NCI-H446 treated with DMSO at 0.1 percent for 48 hours (cell line): ENCODE measurements at regions not wholly inside any gene's neighbourhood (a gene's known extent, or its start where the extent isn't known, plus 50 kb on each side); places are given as distances from the start of the nearest gene placed in this dataset.
"Not testable (repeated sequence)": the region's sequence is repeated elsewhere in the genome, so short reads cannot be mapped to it uniquely, and the experiment has no call there.

Source experiments
- DNase-seq: peaks from one replicate; lab custom pipeline; 2025; lab: John Stamatoyannopoulos, UW

GRCh38 chr14:58887931-58888330 lies 250.2 kb downstream of the DACT1 start:
- no peak for DNase-seq

- DNase-seq, result no peak
Observed at GRCh38 chr14:58898655-58899316, 261.0 kb downstream of the DACT1 start.

DNA sequence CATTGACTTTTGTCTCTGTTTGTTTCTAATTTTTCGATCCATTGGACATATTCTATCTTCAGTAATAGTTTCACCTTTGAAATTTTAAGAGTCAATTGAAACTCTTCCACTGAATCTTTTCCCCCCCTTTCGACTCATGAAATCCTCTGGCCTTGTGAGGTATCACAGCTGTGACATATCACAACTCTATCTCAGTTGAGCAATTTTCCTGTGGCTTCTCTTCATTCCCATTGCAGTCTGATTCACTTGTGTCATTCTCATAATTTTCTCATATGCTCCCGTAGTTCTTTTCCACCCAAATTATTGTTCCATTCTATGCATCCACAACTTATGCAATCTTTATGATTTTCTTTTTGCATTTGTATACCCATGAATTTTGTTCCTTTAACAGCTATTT lies 261.6 kb downstream of the DACT1 start:
- DNase-seq, result no peak

GRCh38 chr14:58901826-58902225 lies 264.1 kb downstream of the DACT1 start:
- DNase-seq, result no peak

DNA sequence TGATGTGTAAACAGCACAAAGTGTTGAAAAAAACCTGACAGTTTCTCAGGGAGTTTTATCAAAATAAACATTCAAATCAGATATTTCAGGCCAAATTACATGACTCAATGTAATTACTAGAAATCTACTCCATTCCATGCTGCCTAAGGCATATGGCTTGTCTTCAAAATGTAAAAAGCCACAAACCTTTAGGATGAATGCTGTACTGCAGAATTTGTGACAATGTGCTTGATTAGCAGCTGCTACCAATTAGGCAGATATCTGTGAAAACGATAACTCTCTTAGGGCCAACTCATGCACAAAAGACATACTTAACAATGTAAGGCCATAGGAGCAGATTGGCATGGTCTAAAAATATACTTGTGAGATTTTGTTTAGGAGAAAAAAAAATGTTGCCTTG lies 267.0 kb downstream of the DACT1 start:
- DNase-seq, result no peak

GRCh38 chr14:58907803-58908202 lies 270.0 kb downstream of the DACT1 start:
- no peak for DNase-seq

GRCh38 chr14:58912287-58912686 lies 274.5 kb downstream of the DACT1 start:
- DNase-seq, result no peak

- no peak for DNase-seq
Observed at GRCh38 chr14:58912799-58913432, 275.2 kb downstream of the DACT1 start.

DNA sequence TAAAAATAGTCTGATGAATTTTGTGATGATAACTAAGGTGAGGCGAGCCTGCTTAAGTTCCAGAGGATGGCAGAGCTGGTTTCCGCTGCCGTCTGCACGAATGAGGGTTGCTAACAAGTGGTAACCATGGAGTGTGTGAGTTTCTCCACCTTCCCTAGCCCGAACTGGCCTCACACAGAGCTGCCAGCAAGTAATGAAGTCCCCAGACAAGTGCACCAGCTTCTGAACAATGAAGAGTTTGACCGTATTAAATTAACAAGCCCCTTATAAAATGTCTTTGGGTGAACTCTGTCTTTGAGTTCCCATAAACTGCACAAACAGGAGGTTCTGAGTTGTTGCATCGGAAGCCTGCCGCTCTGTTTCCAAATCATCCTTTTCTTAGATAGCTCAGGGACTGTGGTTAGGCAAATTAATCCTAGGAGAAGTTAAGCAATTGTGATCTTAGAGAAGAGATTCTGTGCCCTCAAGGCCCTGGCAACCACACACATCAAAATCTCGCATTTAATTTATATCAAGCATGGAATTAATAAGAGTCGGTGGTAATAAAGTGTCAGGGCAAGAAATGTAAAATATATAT lies 274.1 kb upstream of the DAAM1 start:
- DNase-seq, result no peak

- no peak for DNase-seq
Observed at GRCh38 chr14:58915646-58916045, 272.8 kb upstream of the DAAM1 start.

DNA sequence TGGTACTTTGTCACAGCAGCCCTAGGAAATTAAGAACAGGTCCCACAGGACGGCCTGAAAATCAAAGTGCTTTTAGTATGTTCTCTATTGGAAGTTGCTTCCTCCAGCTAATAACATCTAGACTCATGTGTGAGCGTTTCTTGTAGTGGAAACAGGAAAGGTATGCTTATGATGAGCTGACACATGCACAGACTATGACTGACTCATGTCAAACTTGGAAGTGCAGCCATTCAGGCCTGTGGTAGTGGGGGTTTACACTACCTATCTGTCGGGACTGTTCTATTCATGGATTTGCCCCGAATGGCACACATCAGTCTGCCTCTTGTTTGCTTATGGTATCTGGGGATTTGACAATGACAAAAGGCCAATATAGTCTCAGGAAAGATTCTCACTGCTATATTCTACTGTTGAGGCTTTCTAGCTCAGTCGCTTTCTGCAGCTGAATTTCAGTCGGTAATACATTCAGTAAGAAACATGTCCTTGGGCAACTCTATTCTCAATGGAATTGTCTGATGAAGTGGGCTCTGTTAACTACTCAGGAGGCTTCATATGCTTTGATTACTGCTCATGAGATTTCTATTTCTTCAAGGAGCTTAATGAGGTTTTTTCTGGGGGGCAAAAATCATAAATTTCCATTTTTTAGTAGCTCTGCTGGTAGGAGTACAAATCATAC lies 270.3 kb upstream of the DAAM1 start:
- no peak for DNase-seq

GRCh38 chr14:58919217-58919616 lies 269.2 kb upstream of the DAAM1 start:
- peak; percentile 49 for DNase-seq

DNA sequence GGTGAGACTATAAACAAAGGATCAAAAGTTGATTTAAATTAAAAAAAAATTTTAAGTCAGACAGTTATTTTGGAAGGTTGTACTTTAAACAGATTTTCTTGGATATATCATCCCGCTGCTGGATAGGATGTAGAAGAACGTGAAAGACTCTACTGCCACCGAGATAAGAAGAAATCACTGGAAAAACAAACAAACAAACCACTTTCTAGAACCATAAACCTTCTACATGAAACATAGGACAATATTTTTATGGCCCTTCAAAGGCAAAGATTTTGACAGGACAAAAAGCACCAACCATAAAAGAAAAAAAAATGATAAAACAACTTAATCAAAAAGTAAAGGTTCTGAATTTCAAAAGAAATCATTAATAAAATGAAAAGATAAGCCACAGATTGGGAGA lies 268.2 kb upstream of the DAAM1 start:
- DNase-seq, result no peak

GRCh38 chr14:58922201-58922940 lies 266.1 kb upstream of the DAAM1 start:
- not testable (repeated sequence) for DNase-seq

GRCh38 chr14:58923751-58924405 lies 264.6 kb upstream of the DAAM1 start:
- no peak for DNase-seq

GRCh38 chr14:58941629-58942028 lies 246.8 kb upstream of the DAAM1 start:
- DNase-seq, result no peak

GRCh38 chr14:58942516-58942915 lies 246.0 kb upstream of the DAAM1 start:
- no peak for DNase-seq

- no peak for DNase-seq
Observed at GRCh38 chr14:58944343-58944967, 244.0 kb upstream of the DAAM1 start.

- no peak for DNase-seq
Observed at GRCh38 chr14:58944968-58945356, 243.5 kb upstream of the DAAM1 start.

DNA sequence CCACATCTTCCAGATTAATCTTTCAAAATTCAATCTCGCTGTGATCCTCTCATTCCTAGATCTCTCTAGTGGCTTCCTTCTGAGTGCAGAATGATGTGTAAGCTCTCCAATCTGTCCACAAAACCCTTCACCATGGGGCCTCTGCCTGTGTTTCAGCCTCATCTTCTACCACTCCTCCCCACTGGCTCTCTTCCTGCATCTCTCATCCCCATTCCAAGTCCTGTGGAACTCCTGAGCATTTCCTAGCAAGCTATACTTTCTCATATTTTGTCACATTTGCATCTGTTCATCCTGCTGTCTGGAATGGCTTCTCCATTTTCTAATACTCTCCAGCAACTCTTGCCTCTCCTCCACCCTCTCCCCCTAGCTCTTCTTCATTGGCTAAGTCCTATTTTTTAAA lies 242.0 kb upstream of the DAAM1 start:
- DNase-seq, result no peak

GRCh38 chr14:58947156-58947555 lies 241.3 kb upstream of the DAAM1 start:
- DNase-seq, result no peak
